ENCODE measurements at regions not wholly inside any gene's neighbourhood (a gene's known extent, or its start where the extent isn't known, plus 50 kb on each side); places are given as distances from the start of the nearest gene placed in this dataset.
"Not testable (repeated sequence)": the region's sequence is repeated elsewhere in the genome, so short reads cannot be mapped to it uniquely, and the experiment has no call there.

GRCh38 chrX:838666-839065 is 208.1 kb downstream of the SHOX start:
- CTCF ChIA-PET; H3K9me3 ChIP-seq (ENCODE audit: control insufficient read depth, insufficient read depth, low read length); H2AK5ac ChIP-seq (ENCODE audit: low read depth, low read length); H3K27ac ChIP-seq (ENCODE audit: insufficient read depth, low read length); H4K5ac ChIP-seq (ENCODE audit: low read depth, low read length); H3K23ac ChIP-seq (ENCODE audit: low read depth, low read length); H3K4me1 ChIP-seq (ENCODE audit: control insufficient read depth, insufficient read depth, low read length); DNase-seq; H3K56ac ChIP-seq (ENCODE audit: extremely low read depth, insufficient read depth, low read length); H4K91ac ChIP-seq (ENCODE audit: insufficient read depth, low read depth, low read length); H3K14ac ChIP-seq (replicated peaks; ENCODE audit: low read depth, low read length); H3K4ac ChIP-seq (ENCODE audit: low read depth, low read length); H3K36me3 ChIP-seq (ENCODE audit: control insufficient read depth, insufficient read depth, low read length); H3K27me3 ChIP-seq (ENCODE audit: control insufficient read depth, insufficient read depth, low read length); dilution Hi-C loops (cut with HindIII; ENCODE audit: low sequenced_read_pairs, unreplicated experiment); BruUV-seq (replicated peaks); POLR2A ChIA-PET (ENCODE audit: unreplicated experiment); H3K9me1 ChIP-seq (ENCODE audit: insufficient read depth, low read length); ATAC-seq (ENCODE audit: low read depth); H2BK120ac ChIP-seq (ENCODE audit: low read depth, low read length); H3K4me2 ChIP-seq (ENCODE audit: low read depth, low read length); H3K79me1 ChIP-seq (ENCODE audit: low read depth in 1 of 2, low read length in 2 of 2); H2BK15ac ChIP-seq (ENCODE audit: low read depth, low read length); H3K9ac ChIP-seq (ENCODE audit: low read depth, low read length); H3K4me3 ChIP-seq (ENCODE audit: insufficient read depth, low read depth, low read length); in situ Hi-C loops (cut with MboI; ENCODE audit: low sequenced_read_pairs); H2BK20ac ChIP-seq (ENCODE audit: low read depth, low read length); H2AK9ac ChIP-seq (replicated peaks; ENCODE audit: low read depth, low read length, poor library complexity); intact Hi-C loops (cut with micrococcal nuclease); H4K20me1 ChIP-seq (ENCODE audit: insufficient read depth, low read length); H2BK5ac ChIP-seq (ENCODE audit: low read depth, low read length, poor library complexity, severe bottlenecking); H4K8ac ChIP-seq (ENCODE audit: low read depth in 2 of 2, low read length in 2 of 2); H2AFZ ChIP-seq (replicated peaks; ENCODE audit: low read length, poor library complexity); H3K18ac ChIP-seq (ENCODE audit: low read depth, low read length): not testable (repeated sequence)
- 26% methylated on average over 5 of the region's 13 CpGs; no CpG with 5 or more reads in 1 of the 2 experiments for WGBS, 2 experiments (ENCODE audit: extremely low coverage in 2 of 2, insufficient read length in 1 of 2)

GRCh38 chrX:835857-836256 is 205.3 kb downstream of the SHOX start:
- BruUV-seq (replicated peaks); in situ Hi-C loops (cut with MboI; ENCODE audit: low sequenced_read_pairs): not testable (repeated sequence)
- WGBS, 2 experiments (ENCODE audit: extremely low coverage in 2 of 2, insufficient read length in 1 of 2), result no CpG with 5 or more reads among the region's 3 CpGs

More at GRCh38 chrX:835857-836256, 205.3 kb downstream of the SHOX start:
- DNase-seq; H3K56ac ChIP-seq (ENCODE audit: extremely low read depth, insufficient read depth, low read length); ATAC-seq (ENCODE audit: low read depth); H2AK9ac ChIP-seq (replicated peaks; ENCODE audit: low read depth, low read length, poor library complexity); H3K4me1 ChIP-seq (ENCODE audit: control insufficient read depth, insufficient read depth, low read length); H2AK5ac ChIP-seq (ENCODE audit: low read depth, low read length); CTCF ChIA-PET; intact Hi-C loops (cut with micrococcal nuclease); H3K23ac ChIP-seq (ENCODE audit: low read depth, low read length); H4K5ac ChIP-seq (ENCODE audit: low read depth, low read length); H3K18ac ChIP-seq (ENCODE audit: low read depth, low read length); H2BK20ac ChIP-seq (ENCODE audit: low read depth, low read length); POLR2A ChIA-PET (ENCODE audit: unreplicated experiment); H3K79me1 ChIP-seq (ENCODE audit: low read depth in 1 of 2, low read length in 2 of 2); H3K9me1 ChIP-seq (ENCODE audit: insufficient read depth, low read length); H3K27ac ChIP-seq (ENCODE audit: insufficient read depth, low read length); H3K14ac ChIP-seq (replicated peaks; ENCODE audit: low read depth, low read length); H2BK120ac ChIP-seq (ENCODE audit: low read depth, low read length); H2AFZ ChIP-seq (replicated peaks; ENCODE audit: low read length, poor library complexity); H4K8ac ChIP-seq (ENCODE audit: low read depth in 2 of 2, low read length in 2 of 2); H3K36me3 ChIP-seq (ENCODE audit: control insufficient read depth, insufficient read depth, low read length); H3K9ac ChIP-seq (ENCODE audit: low read depth, low read length); H3K4me3 ChIP-seq (ENCODE audit: insufficient read depth, low read depth, low read length); H3K27me3 ChIP-seq (ENCODE audit: control insufficient read depth, insufficient read depth, low read length); H2BK15ac ChIP-seq (ENCODE audit: low read depth, low read length); H4K20me1 ChIP-seq (ENCODE audit: insufficient read depth, low read length); H4K91ac ChIP-seq (ENCODE audit: insufficient read depth, low read depth, low read length); dilution Hi-C loops (cut with HindIII; ENCODE audit: low sequenced_read_pairs, unreplicated experiment); H3K4me2 ChIP-seq (ENCODE audit: low read depth, low read length); H2BK5ac ChIP-seq (ENCODE audit: low read depth, low read length, poor library complexity, severe bottlenecking); H3K4ac ChIP-seq (ENCODE audit: low read depth, low read length): not testable (repeated sequence)
- H3K9me3 ChIP-seq (ENCODE audit: control insufficient read depth, insufficient read depth, low read length), result peaks cover 13% of the 10 kb centered on the region
